T-cell (primary cell): ENCODE measurements at regions not wholly inside any gene's neighbourhood (a gene's known extent, or its start where the extent isn't known, plus 50 kb on each side); places are given as distances from the start of the nearest gene placed in this dataset.
"Not testable (repeated sequence)": the region's sequence is repeated elsewhere in the genome, so short reads cannot be mapped to it uniquely, and the experiment has no call there.

ENCODE experiments used
- ATAC-seq, 4 experiments: fragments of 200-7000 bp in 3 of 4; fragments of 150-1000 bp in 1 of 4; cut with Tn5 transposase; replicated peaks in 1 of 4; 1 replicate in 3 of 4; 2 replicates in 1 of 4; pipeline ENCODE4 v1.10.0; 2021; ENCODE audit warnings: moderate library complexity in 3 of 4, mild to moderate bottlenecking in 2 of 4, moderate number of reproducible peaks in 1 of 4
- CTCF ChIA-PET, 2 donors: fragments of 300-600 bp; sonication (Branson Sonifier 250); formaldehyde crosslinking; loops; one replicate each; lab custom pipeline; 2022; ENCODE audit warnings: antibody characterized with exemption in 2 of 2; lab: Charles Lee
- POLR2A ChIA-PET, 2 donors: fragments of 300-600 bp; sonication (Branson Sonifier 250); formaldehyde crosslinking; loops; one replicate each; lab custom pipeline; 2022; ENCODE audit warnings: antibody characterized with exemption in 2 of 2; lab: Charles Lee
- DNase-seq, 35 experiments: peaks; one replicate each; pipeline versions ENCODE4 v3.0.0 to v3.0.0-alpha.2; 2013 to 2023
- H3K27ac ChIP-seq: one replicate; pipeline ENCODE4 v1.5.1; 2013; ENCODE audit warnings: low read length
- H3K27me3 ChIP-seq, 2 experiments: replicated peaks in 1 of 2; 1 replicate in 1 of 2; 2 replicates in 1 of 2; pipeline versions ENCODE4 v1.6.1 to v1.7.0; 2013; ENCODE audit warnings: low read length in 1 of 2, mixed read lengths in 1 of 2; ENCODE audit not compliant: control insufficient read depth in 2 of 2, insufficient read depth in 2 of 2; ENCODE audit errors: extremely low read depth in 1 of 2
- H3K36me3 ChIP-seq, 2 donors: 1 replicate in 1 of 2; 2 replicates in 1 of 2; pipeline versions ENCODE4 v1.6.1 to v1.7.0; 2013; ENCODE audit warnings: low read length in 1 of 2; ENCODE audit not compliant: control insufficient read depth in 2 of 2, insufficient read depth in 1 of 2; ENCODE audit errors: extremely low read depth in 1 of 2
- H3K4me1 ChIP-seq, 2 experiments: 1 replicate in 1 of 2; 2 replicates in 1 of 2; pipeline versions ENCODE4 v1.6.1 to v1.7.0; 2013; ENCODE audit warnings: low read length in 2 of 2, mixed read lengths in 1 of 2; ENCODE audit not compliant: insufficient read depth in 2 of 2, control insufficient read depth in 1 of 2; ENCODE audit errors: extremely low read depth in 1 of 2
- H3K4me3 ChIP-seq, 2 donors: 1 replicate in 1 of 2; 2 replicates in 1 of 2; pipeline versions ENCODE4 v1.5.1 to v1.7.0; 2013; ENCODE audit warnings: mild to moderate bottlenecking in 2 of 2, low read length in 1 of 2, moderate library complexity in 1 of 2; ENCODE audit not compliant: control insufficient read depth in 1 of 2; ENCODE audit errors: extremely low read depth in 1 of 2
- H3K9me3 ChIP-seq: 2 replicates; pipeline ENCODE4 v1.7.0; 2013
- H3K27ac Mint-ChIP-seq, 2 donors: one replicate each; pipeline ENCODE4 v1.8.0; 2020 to 2021; ENCODE audit warnings: mild to moderate bottlenecking in 2 of 2, mixed read lengths in 2 of 2
- H3K27me3 Mint-ChIP-seq, 2 donors: one replicate each; pipeline ENCODE4 v1.8.0; 2021 to 2022; ENCODE audit warnings: mixed read lengths in 2 of 2
- H3K36me3 Mint-ChIP-seq: one replicate; pipeline ENCODE4 v1.8.0; 2021; ENCODE audit warnings: mixed read lengths
- H3K4me1 Mint-ChIP-seq, 3 donors: one replicate each; pipeline ENCODE4 v1.8.0; 2020 to 2022; ENCODE audit warnings: mixed read lengths in 3 of 3, mild to moderate bottlenecking in 1 of 3
- H3K4me3 Mint-ChIP-seq, 3 donors: one replicate each; pipeline ENCODE4 v1.8.0; 2020 to 2022; ENCODE audit warnings: mild to moderate bottlenecking in 3 of 3, mixed read lengths in 3 of 3, moderate library complexity in 3 of 3
- H3K9me3 Mint-ChIP-seq, 3 donors: one replicate each; pipeline ENCODE4 v1.8.0; 2020 to 2022; ENCODE audit warnings: mixed read lengths in 3 of 3
- WGBS: methylation state at CpG from one replicate; pipeline ENCODE4 v1.1.5; 2013; ENCODE audit warnings: missing lambda C conversion rate; ENCODE audit not compliant: insufficient coverage; 5-methylcytosine and 5-hydroxymethylcytosine counted together

DNA sequence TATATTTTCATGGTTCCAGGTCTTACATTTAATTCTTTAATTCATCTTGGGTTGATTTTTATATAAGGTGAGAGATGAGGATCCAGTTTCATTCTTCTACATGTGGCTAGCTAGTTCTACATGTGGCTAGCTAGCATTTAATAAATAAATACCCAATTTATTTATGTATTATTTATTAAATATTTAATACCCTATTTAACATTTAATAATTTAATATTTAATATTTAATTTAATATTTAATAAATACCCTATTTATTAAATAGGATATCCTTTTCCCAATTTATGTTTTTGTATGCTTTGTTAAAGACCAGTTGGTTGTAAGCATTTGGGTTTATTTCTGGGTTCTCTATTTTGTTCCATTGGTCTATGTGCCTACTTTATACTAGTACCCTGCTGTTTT, 111.0 kb upstream of the PCLO start:
- no peak overlapping the region for H3K27ac Mint-ChIP-seq
- no peaks in the 10 kb centered on the region for H3K27me3 Mint-ChIP-seq
- no peak overlapping the region for H3K4me3 Mint-ChIP-seq
- POLR2A ChIA-PET, result no interaction called here
- H3K4me1 Mint-ChIP-seq, result no peaks in the 10 kb centered on the region
- ATAC-seq (no peak), DNase-seq (no peak)
- no peaks in the 10 kb centered on the region for H3K27me3 ChIP-seq
- CTCF ChIA-PET, result no interaction called here
- no peak overlapping the region for H3K27ac ChIP-seq
- H3K9me3 ChIP-seq, result no peaks in the 10 kb centered on the region
- H3K36me3 Mint-ChIP-seq, result no peaks in the 10 kb centered on the region
- H3K36me3 ChIP-seq, result no peaks in the 10 kb centered on the region
- no peak overlapping the region for H3K4me3 ChIP-seq
- no peaks in the 10 kb centered on the region for H3K4me1 ChIP-seq
- H3K9me3 Mint-ChIP-seq, result peaks cover 5 to 34% (median 21%) of the 10 kb centered on the region in 3 donors

GRCh38 chr7:83271212-83272099, 108.8 kb upstream of the PCLO start:
- H3K9me3 Mint-ChIP-seq, result peaks cover 6 to 25% (median 18%) of the 10 kb centered on the region in 3 donors
- H3K27me3 Mint-ChIP-seq, result no peaks in the 10 kb centered on the region
- H3K27ac ChIP-seq, result no peak overlapping the region
- H3K36me3 ChIP-seq, result no peaks in the 10 kb centered on the region
- H3K9me3 ChIP-seq, result no peaks in the 10 kb centered on the region
- ChIA-PET CTCF (no interaction called here), POLR2A (no interaction called here)
- no peak overlapping the region for H3K27ac Mint-ChIP-seq
- no peak for ATAC-seq
- no peak for DNase-seq
- no peaks in the 10 kb centered on the region for H3K27me3 ChIP-seq
- WGBS, result 100% methylated on average over 1 of the region's 5 CpGs
- no peaks in the 10 kb centered on the region for H3K4me1 Mint-ChIP-seq
- no peak overlapping the region for H3K4me3 Mint-ChIP-seq
- H3K4me3 ChIP-seq, result no peak overlapping the region
- H3K36me3 Mint-ChIP-seq, result no peaks in the 10 kb centered on the region
- H3K4me1 ChIP-seq, result no peaks in the 10 kb centered on the region

- Mint-ChIP-seq H3K9me3 (peaks cover 4 to 16% (median 15%) of the 10 kb centered on the region in 3 donors), H3K36me3 (no peaks in the 10 kb centered on the region), H3K4me1 (no peaks in the 10 kb centered on the region), H3K27ac (no peak overlapping the region), H3K27me3 (no peaks in the 10 kb centered on the region), H3K4me3 (no peak overlapping the region)
- Histone ChIP-seq H3K4me3 (no peak overlapping the region), H3K27ac (no peak overlapping the region), H3K4me1 (no peaks in the 10 kb centered on the region), H3K9me3 (no peaks in the 10 kb centered on the region), H3K36me3 (no peaks in the 10 kb centered on the region), H3K27me3 (no peaks in the 10 kb centered on the region)
- ChIA-PET CTCF (no interaction called here), POLR2A (no interaction called here)
- ATAC-seq (no peak), DNase-seq (no peak)
- WGBS, result 48% methylated on average over 2 of the region's 3 CpGs
Observed at GRCh38 chr7:83270407-83270806, 107.7 kb upstream of the PCLO start.

- no peaks in the 10 kb centered on the region for H3K36me3 Mint-ChIP-seq
- H3K27me3 Mint-ChIP-seq, result no peaks in the 10 kb centered on the region
- H3K4me1 ChIP-seq, result no peaks in the 10 kb centered on the region
- no peak overlapping the region for H3K27ac ChIP-seq
- no peaks in the 10 kb centered on the region for H3K36me3 ChIP-seq
- ChIA-PET POLR2A (no interaction called here), CTCF (interaction anchor here in 1 of 2 donors (0.6 kb wide), 1 partner anchor 9 kb away, joined by 4 read pairs; no protein-coding TSS in a partner anchor)
- WGBS, result no CpG with 5 or more reads among the region's 2 CpGs
- no peak overlapping the region for H3K4me3 Mint-ChIP-seq
- H3K4me3 ChIP-seq, result no peak overlapping the region
- no peak overlapping the region for H3K27ac Mint-ChIP-seq
- no peaks in the 10 kb centered on the region for H3K27me3 ChIP-seq
- H3K9me3 Mint-ChIP-seq, result peaks cover 7 to 8% (median 8%) of the 10 kb centered on the region in 3 donors
- ATAC-seq (no peak), DNase-seq (no peak)
- no peaks in the 10 kb centered on the region for H3K4me1 Mint-ChIP-seq
- no peaks in the 10 kb centered on the region for H3K9me3 ChIP-seq
Observed at GRCh38 chr7:83267141-83267631, 104.5 kb upstream of the PCLO start.

DNA sequence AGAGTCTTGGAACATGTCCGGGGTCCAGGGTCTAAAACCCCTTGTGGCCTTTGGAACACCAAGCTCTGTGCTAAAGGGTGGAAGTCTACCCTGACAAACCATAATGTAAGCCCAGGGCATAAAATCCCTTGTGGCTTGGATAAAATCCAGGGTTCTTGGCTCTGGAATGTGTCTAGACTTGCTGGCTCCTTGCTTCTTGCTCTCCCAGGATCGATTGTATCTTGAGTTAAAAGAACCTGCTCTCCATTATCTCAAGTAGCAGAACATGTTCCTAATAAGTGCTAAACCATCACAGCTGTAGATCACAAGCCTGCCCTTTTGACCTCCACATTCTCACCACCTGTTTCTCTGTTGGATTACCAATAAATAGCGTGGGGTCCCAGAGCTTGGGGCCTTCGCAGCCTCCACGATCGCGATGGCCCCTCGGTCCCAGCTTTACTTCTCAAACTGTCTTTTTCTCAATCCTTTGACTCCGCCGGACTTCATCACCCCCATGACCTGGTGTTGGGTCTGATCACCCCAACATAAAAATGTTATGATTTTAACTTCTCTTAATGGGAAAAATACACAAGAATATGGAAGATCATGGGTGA, 100.9 kb upstream of the PCLO start:
- H3K9me3 Mint-ChIP-seq, H3K4me3 ChIP-seq, H3K27me3 ChIP-seq, ATAC-seq, H3K27ac Mint-ChIP-seq, DNase-seq, POLR2A ChIA-PET, H3K27me3 Mint-ChIP-seq, H3K4me1 ChIP-seq, H3K36me3 ChIP-seq, H3K27ac ChIP-seq, H3K9me3 ChIP-seq, H3K36me3 Mint-ChIP-seq, H3K4me1 Mint-ChIP-seq, H3K4me3 Mint-ChIP-seq: not testable (repeated sequence)
- CTCF ChIA-PET, result interaction anchor here in 1 of 2 donors (0.6 kb wide), 1 partner anchor 10 kb away, joined by 6 read pairs; no protein-coding TSS in a partner anchor
- WGBS, result 72% methylated on average over 6 of the region's 10 CpGs

- no peaks in the 10 kb centered on the region for H3K4me1 ChIP-seq
- H3K4me3 ChIP-seq, result no peak overlapping the region
- POLR2A ChIA-PET, result no interaction called here
- Mint-ChIP-seq H3K9me3 (peaks cover 0 to 3% (median 3%) of the 10 kb centered on the region in 3 donors), H3K27ac (no peak overlapping the region), H3K27me3 (no peaks in the 10 kb centered on the region), H3K4me3 (no peak overlapping the region), H3K4me1 (no peaks in the 10 kb centered on the region), H3K36me3 (no peaks in the 10 kb centered on the region)
- 78% methylated on average over 1 of the region's 2 CpGs for WGBS
- CTCF ChIA-PET, result no interaction called here
- DNase-seq (no peak), ATAC-seq (no peak)
- no peaks in the 10 kb centered on the region for H3K36me3 ChIP-seq
- H3K27me3 ChIP-seq, result no peaks in the 10 kb centered on the region
- H3K27ac ChIP-seq, result no peak overlapping the region
- no peaks in the 10 kb centered on the region for H3K9me3 ChIP-seq
Observed at GRCh38 chr7:83259064-83259463, 96.4 kb upstream of the PCLO start.
